ENCODE measurements at regions not wholly inside any gene's neighbourhood (a gene's known extent, or its start where the extent isn't known, plus 50 kb on each side); places are given as distances from the start of the nearest gene placed in this dataset.

DNA sequence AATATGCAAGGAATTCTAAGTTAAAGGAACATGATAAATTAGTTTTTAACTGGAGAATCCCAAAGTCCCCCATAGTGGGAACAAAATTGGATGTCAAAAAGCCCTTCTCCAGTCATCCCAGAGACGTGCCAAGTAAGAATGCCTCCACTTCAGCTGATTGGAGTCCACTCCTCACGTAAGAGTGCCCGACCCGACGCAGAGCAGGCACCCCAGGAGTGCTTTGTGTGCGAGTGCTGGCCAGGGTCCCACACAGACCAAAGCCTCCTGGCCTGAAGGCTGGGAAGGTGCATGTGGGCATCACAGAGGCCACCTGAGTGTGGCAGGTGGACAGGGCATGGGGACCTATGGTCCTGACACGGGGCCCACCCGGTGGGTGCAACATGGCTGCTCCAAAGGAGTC, 183.5 kb downstream of the GLI2 start:
- TF ChIP-seq POLR2A (IDR thresholded peaks at IDR 0.05), result no peak
- TF ChIP-seq, protein P1, sequence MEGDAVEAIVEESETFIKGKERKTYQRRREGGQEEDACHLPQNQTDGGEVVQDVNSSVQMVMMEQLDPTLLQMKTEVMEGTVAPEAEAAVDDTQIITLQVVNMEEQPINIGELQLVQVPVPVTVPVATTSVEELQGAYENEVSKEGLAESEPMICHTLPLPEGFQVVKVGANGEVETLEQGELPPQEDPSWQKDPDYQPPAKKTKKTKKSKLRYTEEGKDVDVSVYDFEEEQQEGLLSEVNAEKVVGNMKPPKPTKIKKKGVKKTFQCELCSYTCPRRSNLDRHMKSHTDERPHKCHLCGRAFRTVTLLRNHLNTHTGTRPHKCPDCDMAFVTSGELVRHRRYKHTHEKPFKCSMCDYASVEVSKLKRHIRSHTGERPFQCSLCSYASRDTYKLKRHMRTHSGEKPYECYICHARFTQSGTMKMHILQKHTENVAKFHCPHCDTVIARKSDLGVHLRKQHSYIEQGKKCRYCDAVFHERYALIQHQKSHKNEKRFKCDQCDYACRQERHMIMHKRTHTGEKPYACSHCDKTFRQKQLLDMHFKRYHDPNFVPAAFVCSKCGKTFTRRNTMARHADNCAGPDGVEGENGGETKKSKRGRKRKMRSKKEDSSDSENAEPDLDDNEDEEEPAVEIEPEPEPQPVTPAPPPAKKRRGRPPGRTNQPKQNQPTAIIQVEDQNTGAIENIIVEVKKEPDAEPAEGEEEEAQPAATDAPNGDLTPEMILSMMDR (IDR thresholded peaks at IDR 0.05), result no peak
